ENCODE measurements at regions not wholly inside any gene's neighbourhood (a gene's known extent, or its start where the extent isn't known, plus 50 kb on each side); places are given as distances from the start of the nearest gene placed in this dataset.

DNA sequence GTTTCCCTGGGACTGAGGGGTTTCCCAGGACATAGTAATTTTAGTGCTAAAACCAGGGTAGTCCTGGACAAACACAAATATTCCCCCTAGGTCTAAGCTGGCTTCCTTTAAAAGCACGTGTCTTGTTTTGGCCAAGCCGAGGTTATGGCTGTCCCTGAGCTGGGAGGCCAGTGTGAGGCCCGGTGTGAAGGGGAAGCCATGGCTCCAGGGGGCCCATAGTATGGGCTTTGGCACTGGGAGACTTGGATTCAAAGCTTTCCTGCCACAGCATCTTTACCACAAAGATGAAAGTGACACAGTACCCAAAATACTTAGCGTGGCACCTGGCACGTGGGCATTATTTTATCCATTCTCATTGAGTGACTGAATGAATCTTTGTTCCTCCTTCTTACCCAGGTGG is 345.2 kb downstream of the ZNF536 start (continued):
- TF ChIP-seq CREB5 (CRISPR knock-in tag; IDR thresholded peaks at IDR 0.05; ENCODE audit: low read depth) = no peak
- no peak for TF ChIP-seq ZC3H10 (CRISPR knock-in tag; IDR thresholded peaks at IDR 0.05)
- TF ChIP-seq PPARA (CRISPR knock-in tag; IDR thresholded peaks at IDR 0.05; ENCODE audit: borderline replicate concordance) = no peak
- no peak for TF ChIP-seq ZNF70 (CRISPR knock-in tag; IDR thresholded peaks at IDR 0.05)
- no peak for TF ChIP-seq SNAI2 (CRISPR knock-in tag; IDR thresholded peaks at IDR 0.05)
- TF ChIP-seq TSHZ2 (CRISPR knock-in tag; IDR thresholded peaks at IDR 0.05) = no peak

GRCh38 chr19:30712431-30713337 is 340.5 kb downstream of the ZNF536 start:
- TF ChIP-seq RARB (CRISPR knock-in tag; IDR thresholded peaks at IDR 0.05) = no peak
- TF ChIP-seq CREB5 (CRISPR knock-in tag; IDR thresholded peaks at IDR 0.05; ENCODE audit: low read depth) = no peak
- TF ChIP-seq CSDC2 (CRISPR knock-in tag; IDR thresholded peaks at IDR 0.05) = no peak
- no peak for TF ChIP-seq BACH2 (CRISPR knock-in tag; IDR thresholded peaks at IDR 0.05; ENCODE audit: borderline replicate concordance)
- TF ChIP-seq ZFP3 (CRISPR knock-in tag; IDR thresholded peaks at IDR 0.05) = no peak
- no peak for TF ChIP-seq ZNF565 (CRISPR knock-in tag; conservative IDR thresholded peaks at IDR 0.05; ENCODE audit: low read depth)
- TF ChIP-seq TSHZ2 (CRISPR knock-in tag; IDR thresholded peaks at IDR 0.05) = no peak
- no peak for TF ChIP-seq GLIS3 (CRISPR knock-in tag; IDR thresholded peaks at IDR 0.05)
- TF ChIP-seq ZC3H10 (CRISPR knock-in tag; IDR thresholded peaks at IDR 0.05) = no peak
- no peak for TF ChIP-seq ARNTL (CRISPR knock-in tag; IDR thresholded peaks at IDR 0.05; ENCODE audit: borderline replicate concordance, low read depth)
- TF ChIP-seq OSR1 (CRISPR knock-in tag; IDR thresholded peaks at IDR 0.05) = no peak
- no peak for TF ChIP-seq ZNF70 (CRISPR knock-in tag; IDR thresholded peaks at IDR 0.05)
- TF ChIP-seq ISL1 (CRISPR knock-in tag; IDR thresholded peaks at IDR 0.05) = no peak
- TF ChIP-seq ZNF8 (CRISPR knock-in tag; IDR thresholded peaks at IDR 0.05) = no peak
- TF ChIP-seq SNAI2 (CRISPR knock-in tag; IDR thresholded peaks at IDR 0.05) = no peak
- no peak for TF ChIP-seq TOX (CRISPR knock-in tag; IDR thresholded peaks at IDR 0.05; ENCODE audit: borderline replicate concordance)
- no peak for TF ChIP-seq ZFP30 (CRISPR knock-in tag; IDR thresholded peaks at IDR 0.05)
- TF ChIP-seq TCF4 (CRISPR knock-in tag; IDR thresholded peaks at IDR 0.05; ENCODE audit: borderline replicate concordance) = no peak
- TF ChIP-seq PATZ1 (CRISPR knock-in tag; IDR thresholded peaks at IDR 0.05; ENCODE audit: borderline replicate concordance) = no peak
- no peak for ATAC-seq

All from SK-N-SH treated with all-trans-retinoic acid at 6 μM for 48 hours (cell line).